CD8-positive, alpha-beta memory T cell (primary cell): ENCODE measurements at regions not wholly inside any gene's neighbourhood (a gene's known extent, or its start where the extent isn't known, plus 50 kb on each side); places are given as distances from the start of the nearest gene placed in this dataset.

Experiments
- CTCF ChIA-PET: fragments of 350-600 bp; sonication (Branson Sonifier 250); formaldehyde crosslinking; loops from one replicate; lab custom pipeline; 2021; ENCODE audit warnings: antibody characterized with exemption; lab: Charles Lee
- POLR2A ChIA-PET: fragments of 350-600 bp; sonication (Branson Sonifier 250); formaldehyde crosslinking; loops from one replicate; lab custom pipeline; 2021; ENCODE audit warnings: antibody characterized with exemption; lab: Charles Lee
- DNase-seq, 5 donors: peaks; one replicate each; pipeline versions ENCODE4 v3.0.0 to v3.0.0-alpha.2; 2020 to 2022; ENCODE audit warnings: mixed read lengths in 1 of 5
- H3K27ac ChIP-seq: one replicate; pipeline ENCODE4 v1.7.0; 2013; ENCODE audit warnings: low read depth, mild to moderate bottlenecking, low read length, moderate library complexity
- H3K27me3 ChIP-seq: 2 replicates; pipeline ENCODE4 v1.7.0; 2013; ENCODE audit warnings: low read length, mild to moderate bottlenecking; ENCODE audit not compliant: insufficient read depth, poor library complexity, severe bottlenecking
- H3K36me3 ChIP-seq: 2 replicates; pipeline ENCODE4 v1.7.0; 2013; ENCODE audit warnings: mild to moderate bottlenecking, low read length, moderate library complexity; ENCODE audit not compliant: insufficient read depth
- H3K4me1 ChIP-seq: 2 replicates; pipeline ENCODE4 v1.7.0; 2013; ENCODE audit warnings: mild to moderate bottlenecking, low read length, moderate library complexity; ENCODE audit not compliant: insufficient read depth
- H3K4me3 ChIP-seq: 2 replicates; pipeline ENCODE4 v1.7.0; 2013; ENCODE audit warnings: mild to moderate bottlenecking, low read length
- H3K9me3 ChIP-seq: 2 replicates; pipeline ENCODE4 v1.7.0; 2013; ENCODE audit warnings: mild to moderate bottlenecking, low read length
- H3K27ac Mint-ChIP-seq, 8 donors: one replicate each; pipeline ENCODE4 v1.8.0; 2020 to 2021; ENCODE audit warnings: mixed read lengths in 8 of 8, mild to moderate bottlenecking in 6 of 8, inconsistent platforms in 3 of 8, moderate library complexity in 3 of 8
- H3K27me3 Mint-ChIP-seq, 2 donors: one replicate each; pipeline ENCODE4 v1.8.0; 2020 to 2021; ENCODE audit warnings: mixed read lengths in 2 of 2, mild to moderate bottlenecking in 1 of 2, moderate library complexity in 1 of 2
- H3K36me3 Mint-ChIP-seq, 3 donors: one replicate each; pipeline ENCODE4 v1.8.0; 2020 to 2021; ENCODE audit warnings: mixed read lengths in 3 of 3, inconsistent platforms in 1 of 3, mild to moderate bottlenecking in 1 of 3
- H3K4me1 Mint-ChIP-seq, 3 donors: one replicate each; pipeline ENCODE4 v1.8.0; 2020 to 2021; ENCODE audit warnings: mixed read lengths in 3 of 3, inconsistent platforms in 1 of 3, mild to moderate bottlenecking in 1 of 3
- H3K4me3 Mint-ChIP-seq, 7 donors: one replicate each; pipeline ENCODE4 v1.8.0; 2020 to 2021; ENCODE audit warnings: mixed read lengths in 7 of 7, mild to moderate bottlenecking in 6 of 7, moderate library complexity in 4 of 7, inconsistent platforms in 2 of 7
- H3K9me3 Mint-ChIP-seq, 5 donors: one replicate each; pipeline ENCODE4 v1.8.0; 2020 to 2022; ENCODE audit warnings: mixed read lengths in 5 of 5, mild to moderate bottlenecking in 3 of 5, moderate library complexity in 2 of 5, inconsistent platforms in 1 of 5

- Mint-ChIP-seq H3K9me3 (peaks cover 0 to 5% (median 4%) of the 10 kb centered on the region in 5 donors), H3K27me3 (peaks cover 0 to 2% of the 10 kb centered on the region in 2 donors), H3K4me1 (no peaks in the 10 kb centered on the region), H3K4me3 (no peak overlapping the region), H3K27ac (no peak overlapping the region), H3K36me3 (no peaks in the 10 kb centered on the region)
- no peak overlapping the region for H3K4me3 ChIP-seq
- CTCF ChIA-PET, result no interaction called here
- H3K9me3 ChIP-seq, result no peaks in the 10 kb centered on the region
- H3K4me1 ChIP-seq, result no peaks in the 10 kb centered on the region
- POLR2A ChIA-PET, result no interaction called here
- H3K27ac ChIP-seq, result no peak overlapping the region
- no peaks in the 10 kb centered on the region for H3K36me3 ChIP-seq
- H3K27me3 ChIP-seq, result no peaks in the 10 kb centered on the region
- DNase-seq, result no peak
These were observed 220.2 kb upstream of the SNX19 start for GRCh38 chr11:131136486-131136885.

DNA sequence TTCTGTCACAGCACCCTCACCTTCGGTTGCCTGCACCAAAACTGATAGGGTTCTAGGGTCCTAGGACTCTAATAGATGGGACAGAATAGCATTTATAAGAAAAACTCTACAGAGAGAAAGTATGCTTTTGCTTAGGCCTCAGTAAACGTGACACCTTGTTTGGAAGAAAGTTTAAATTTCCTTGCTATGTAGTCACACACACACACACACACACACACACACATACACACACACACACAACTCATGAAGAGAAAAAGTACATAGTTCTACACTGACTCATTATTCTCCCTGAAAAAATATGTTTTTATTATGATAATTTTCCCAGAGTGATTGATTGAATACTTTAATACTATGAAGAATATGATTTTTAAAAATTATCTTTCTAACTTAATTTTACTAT lies 220.8 kb upstream of the SNX19 start:
- no peaks in the 10 kb centered on the region for H3K4me1 ChIP-seq
- Mint-ChIP-seq H3K27ac (no peak overlapping the region), H3K36me3 (no peaks in the 10 kb centered on the region), H3K9me3 (peaks cover 0 to 4% (median 3%) of the 10 kb centered on the region in 5 donors), H3K4me3 (no peak overlapping the region), H3K4me1 (no peaks in the 10 kb centered on the region), H3K27me3 (peaks cover 0 to under 1% of the 10 kb centered on the region in 2 donors)
- no peaks in the 10 kb centered on the region for H3K27me3 ChIP-seq
- ChIA-PET CTCF (no interaction called here), POLR2A (no interaction called here)
- H3K36me3 ChIP-seq, result no peaks in the 10 kb centered on the region
- no peak for DNase-seq
- no peak overlapping the region for H3K27ac ChIP-seq
- H3K4me3 ChIP-seq, result no peak overlapping the region
- no peaks in the 10 kb centered on the region for H3K9me3 ChIP-seq

DNA sequence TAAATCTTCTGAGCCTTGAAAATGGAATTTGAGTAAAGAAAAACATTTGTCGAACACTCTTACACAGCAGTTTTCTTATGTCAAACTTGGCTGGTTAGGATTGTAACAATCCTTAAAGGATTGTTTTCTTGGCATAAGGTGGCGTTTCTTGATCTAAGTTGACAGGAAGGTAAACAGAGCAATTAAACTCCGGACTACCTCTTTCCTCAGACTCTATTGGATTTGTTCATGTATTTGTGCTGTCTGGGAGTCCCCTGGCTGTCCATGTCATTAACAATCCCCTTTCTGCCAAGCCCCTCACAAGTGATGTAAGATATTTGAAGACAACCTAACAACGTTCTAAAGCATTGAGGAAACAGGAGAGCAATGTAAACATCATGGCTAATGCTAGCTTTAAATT lies 222.5 kb upstream of the SNX19 start:
- no peak for DNase-seq
- no peaks in the 10 kb centered on the region for H3K36me3 Mint-ChIP-seq
- H3K27me3 ChIP-seq, result no peaks in the 10 kb centered on the region
- no peak overlapping the region for H3K27ac Mint-ChIP-seq
- H3K4me3 Mint-ChIP-seq, result no peak overlapping the region
- ChIA-PET POLR2A (no interaction called here), CTCF (no interaction called here)
- H3K27ac ChIP-seq, result no peak overlapping the region
- peaks cover 0 to 2% (median 0%) of the 10 kb centered on the region in 5 donors for H3K9me3 Mint-ChIP-seq
- H3K9me3 ChIP-seq, result no peaks in the 10 kb centered on the region
- no peaks in the 10 kb centered on the region for H3K27me3 Mint-ChIP-seq
- H3K4me3 ChIP-seq, result no peak overlapping the region
- no peaks in the 10 kb centered on the region for H3K4me1 Mint-ChIP-seq
- H3K4me1 ChIP-seq, result no peaks in the 10 kb centered on the region
- H3K36me3 ChIP-seq, result no peaks in the 10 kb centered on the region

DNA sequence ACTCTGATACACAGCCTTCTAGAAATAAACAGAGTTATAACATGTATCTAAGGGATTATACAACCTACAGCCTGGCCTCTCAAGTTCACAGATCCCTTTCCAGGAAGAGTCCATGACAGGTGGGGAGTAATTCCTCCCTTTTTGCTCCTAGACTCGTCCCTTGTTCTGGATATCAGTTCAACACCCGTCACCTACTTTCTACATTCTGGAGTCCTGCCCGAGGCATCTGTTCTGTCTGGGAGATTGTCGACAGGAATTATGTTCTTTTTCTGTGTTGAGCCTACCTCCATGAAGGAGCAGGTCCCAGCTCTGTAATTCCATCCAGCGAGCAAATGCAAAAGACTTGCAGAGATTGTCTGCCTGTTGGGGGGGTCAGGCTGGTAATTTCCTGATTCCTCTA lies 224.6 kb upstream of the NTM start:
- Mint-ChIP-seq H3K4me3 (no peak overlapping the region), H3K36me3 (no peaks in the 10 kb centered on the region), H3K27ac (no peak overlapping the region), H3K9me3 (peaks cover 0 to 4% (median 2%) of the 10 kb centered on the region in 5 donors), H3K4me1 (no peaks in the 10 kb centered on the region), H3K27me3 (peaks cover 0 to 2% of the 10 kb centered on the region in 2 donors)
- H3K4me3 ChIP-seq, result no peak overlapping the region
- POLR2A ChIA-PET, result no interaction called here
- no peak overlapping the region for H3K27ac ChIP-seq
- H3K27me3 ChIP-seq, result no peaks in the 10 kb centered on the region
- no peaks in the 10 kb centered on the region for H3K36me3 ChIP-seq
- H3K4me1 ChIP-seq, result no peaks in the 10 kb centered on the region
- DNase-seq, result no peak
- no peaks in the 10 kb centered on the region for H3K9me3 ChIP-seq
- CTCF ChIA-PET, result no interaction called here

DNA sequence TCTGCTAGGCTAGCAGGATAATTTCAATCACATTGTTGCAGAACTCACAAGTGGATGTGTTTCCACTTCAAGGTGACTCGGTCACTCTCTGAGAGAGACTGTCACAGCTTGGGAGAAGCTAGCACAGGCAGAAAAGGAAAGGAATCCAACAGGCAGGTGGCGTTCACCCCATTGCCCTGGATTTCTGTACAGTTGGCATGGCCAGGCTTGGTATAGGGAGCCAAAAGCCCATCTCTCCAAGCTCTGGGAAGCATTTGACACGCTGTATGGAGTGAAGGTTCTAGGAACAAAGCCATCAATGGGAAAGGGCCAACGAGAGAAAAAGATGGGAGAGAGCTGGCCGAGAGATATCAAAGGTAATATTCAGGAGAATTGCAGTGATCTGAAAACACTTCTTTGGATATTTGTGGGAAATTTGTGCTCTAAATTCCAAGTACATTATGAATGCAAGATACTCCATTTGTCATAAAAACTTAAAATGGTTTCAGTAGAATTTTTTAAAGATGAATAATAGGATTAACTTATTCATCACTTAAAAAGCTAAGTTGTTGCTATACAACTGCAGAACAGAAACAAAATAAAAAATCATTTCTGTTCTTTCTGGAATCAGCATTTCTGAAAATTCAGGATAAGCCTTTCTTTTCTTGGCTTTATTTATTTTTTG lies 223.5 kb upstream of the NTM start:
- H3K4me3 Mint-ChIP-seq, result no peak overlapping the region
- no peak for DNase-seq
- H3K9me3 Mint-ChIP-seq, result peaks cover 0 to 4% (median 0%) of the 10 kb centered on the region in 5 donors
- CTCF ChIA-PET, result no interaction called here
- H3K27ac Mint-ChIP-seq, result no peak overlapping the region
- no peaks in the 10 kb centered on the region for H3K9me3 ChIP-seq
- POLR2A ChIA-PET, result no interaction called here
- H3K4me3 ChIP-seq, result no peak overlapping the region
- no peak overlapping the region for H3K27ac ChIP-seq
- no peaks in the 10 kb centered on the region for H3K36me3 Mint-ChIP-seq
- H3K36me3 ChIP-seq, result no peaks in the 10 kb centered on the region
- H3K4me1 Mint-ChIP-seq, result no peaks in the 10 kb centered on the region
- H3K27me3 Mint-ChIP-seq, result peaks cover 0 to 2% of the 10 kb centered on the region in 2 donors
- no peaks in the 10 kb centered on the region for H3K4me1 ChIP-seq
- H3K27me3 ChIP-seq, result no peaks in the 10 kb centered on the region

- no peak overlapping the region for H3K4me3 ChIP-seq
- no peak for DNase-seq
- H3K4me3 Mint-ChIP-seq, result no peak overlapping the region
- H3K9me3 ChIP-seq, result no peaks in the 10 kb centered on the region
- H3K9me3 Mint-ChIP-seq, result peaks cover 0 to 2% (median 0%) of the 10 kb centered on the region in 5 donors
- no peaks in the 10 kb centered on the region for H3K4me1 ChIP-seq
- H3K36me3 ChIP-seq, result no peaks in the 10 kb centered on the region
- peaks cover 0 to 2% of the 10 kb centered on the region in 2 donors for H3K27me3 Mint-ChIP-seq
- H3K27me3 ChIP-seq, result no peaks in the 10 kb centered on the region
- no peaks in the 10 kb centered on the region for H3K36me3 Mint-ChIP-seq
- no peaks in the 10 kb centered on the region for H3K4me1 Mint-ChIP-seq
- ChIA-PET POLR2A (no interaction called here), CTCF (no interaction called here)
- no peak overlapping the region for H3K27ac ChIP-seq
- H3K27ac Mint-ChIP-seq, result no peak overlapping the region
These were observed 216.1 kb upstream of the NTM start for GRCh38 chr11:131154351-131154750.

DNA sequence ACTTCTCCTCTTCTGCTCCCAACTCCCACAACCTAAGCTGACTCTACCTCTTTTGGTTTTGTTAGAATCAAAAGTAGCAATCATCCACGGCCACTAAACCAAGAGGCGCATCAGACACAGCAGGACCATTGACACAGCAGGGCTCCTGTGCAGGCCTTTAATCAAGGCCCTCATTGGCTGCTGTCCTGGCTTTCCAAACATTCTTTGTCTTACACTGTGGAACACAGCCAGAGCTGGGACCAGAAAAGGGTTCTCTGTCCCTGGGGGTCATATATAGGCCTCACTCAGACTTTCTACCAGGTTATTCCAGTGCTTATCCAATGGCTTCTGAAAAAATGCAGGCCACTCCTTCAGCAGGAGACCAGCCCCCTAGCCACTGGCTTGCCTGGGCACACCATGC lies 212.7 kb upstream of the NTM start:
- Mint-ChIP-seq H3K4me1 (no peaks in the 10 kb centered on the region), H3K9me3 (peaks cover 0 to 3% (median 0%) of the 10 kb centered on the region in 5 donors), H3K4me3 (no peak overlapping the region), H3K36me3 (no peaks in the 10 kb centered on the region), H3K27ac (no peak overlapping the region), H3K27me3 (peaks cover 0 to 2% of the 10 kb centered on the region in 2 donors)
- no peaks in the 10 kb centered on the region for H3K27me3 ChIP-seq
- H3K4me3 ChIP-seq, result no peak overlapping the region
- DNase-seq, result no peak
- ChIA-PET CTCF (no interaction called here), POLR2A (no interaction called here)
- H3K36me3 ChIP-seq, result no peaks in the 10 kb centered on the region
- H3K4me1 ChIP-seq, result no peaks in the 10 kb centered on the region
- no peak overlapping the region for H3K27ac ChIP-seq
- H3K9me3 ChIP-seq, result no peaks in the 10 kb centered on the region

DNA sequence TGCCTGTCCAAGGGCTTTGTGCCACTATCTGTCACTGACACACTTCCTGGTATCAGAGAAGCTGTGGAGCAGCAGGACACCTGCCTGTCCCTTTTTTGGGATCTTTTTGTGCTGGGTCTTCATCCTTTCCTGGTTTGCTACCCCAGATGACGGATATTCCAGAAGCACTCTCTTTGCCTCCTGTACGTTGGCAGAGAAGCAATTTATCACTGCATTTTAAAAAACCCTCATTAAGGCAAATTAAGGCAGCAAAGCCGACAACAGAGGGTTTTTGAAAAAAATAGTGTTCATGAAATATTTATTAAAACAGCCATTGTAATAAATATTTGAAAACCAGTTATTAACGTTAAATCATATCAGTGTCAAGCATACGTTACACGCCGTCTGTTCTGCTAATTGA lies 209.6 kb upstream of the NTM start:
- Mint-ChIP-seq H3K36me3 (no peaks in the 10 kb centered on the region), H3K27me3 (peaks cover 0 to 2% of the 10 kb centered on the region in 2 donors), H3K9me3 (peaks cover 0 to 3% (median 0%) of the 10 kb centered on the region in 5 donors), H3K4me1 (no peaks in the 10 kb centered on the region), H3K4me3 (no peak overlapping the region), H3K27ac (no peak overlapping the region)
- Histone ChIP-seq H3K9me3 (no peaks in the 10 kb centered on the region), H3K36me3 (no peaks in the 10 kb centered on the region), H3K27me3 (no peaks in the 10 kb centered on the region), H3K4me3 (no peak overlapping the region), H3K4me1 (no peaks in the 10 kb centered on the region), H3K27ac (no peak overlapping the region)
- ChIA-PET CTCF (no interaction called here), POLR2A (no interaction called here)
- DNase-seq, result no peak
